ACHN (cell line): ENCODE measurements at regions not wholly inside any gene's neighbourhood (a gene's known extent, or its start where the extent isn't known, plus 50 kb on each side); places are given as distances from the start of the nearest gene placed in this dataset.

Experiments used
- DNase-seq: peaks from one replicate; pipeline ENCODE4 v3.0.0-alpha.2; 2015
- in situ Hi-C: cut with HindIII; loops from 2 replicates; pipeline ENCODE4 v1.10.0; 2017; ENCODE audit warnings: low sequenced_read_pairs, low pct_ligation_motif_present, low pct_unique_long_range_greater_than_20kb

DNA sequence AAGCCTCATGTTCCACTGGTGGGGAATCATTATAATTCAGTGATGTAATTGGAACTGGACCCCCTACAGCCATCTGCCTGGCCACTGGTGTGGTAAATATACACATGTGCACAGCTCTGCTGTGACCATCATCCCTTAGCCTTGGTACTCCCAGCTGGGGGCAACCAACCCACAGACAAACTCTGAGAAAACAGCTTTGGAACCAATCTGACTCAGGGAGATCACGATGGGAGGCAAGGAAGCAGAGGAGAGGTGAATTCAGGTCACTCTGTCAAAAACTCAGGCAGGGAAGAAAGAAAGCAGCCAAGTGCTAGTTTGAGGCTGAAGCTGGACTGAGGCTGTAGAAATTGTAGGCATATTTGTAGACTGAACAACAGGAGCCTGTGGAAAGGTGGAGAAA is 197.8 kb upstream of the GALNT2 start:
- no peak for DNase-seq
- in situ Hi-C loops: no loop called here

DNA sequence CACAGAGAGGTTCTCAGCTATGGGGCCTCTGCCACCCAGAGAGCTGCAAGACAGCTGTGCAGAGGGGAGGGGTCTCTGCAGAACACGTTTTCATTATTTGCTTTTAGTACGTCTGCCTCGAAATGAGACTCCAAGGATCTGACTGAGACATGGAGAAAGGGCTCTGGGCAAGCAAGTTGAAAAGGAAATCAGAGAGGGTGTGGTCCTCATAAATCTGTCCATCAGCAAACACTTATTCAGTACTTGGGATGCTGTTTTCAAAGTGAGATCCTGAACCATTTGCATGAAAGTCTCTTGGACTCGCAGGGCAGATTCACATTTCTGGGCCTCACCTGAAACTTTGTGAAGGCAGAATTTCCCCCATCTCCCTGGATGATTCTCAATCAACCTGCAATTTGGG is 197.4 kb upstream of the GALNT2 start:
- in situ Hi-C loops: no loop called here
- no peak for DNase-seq

DNA sequence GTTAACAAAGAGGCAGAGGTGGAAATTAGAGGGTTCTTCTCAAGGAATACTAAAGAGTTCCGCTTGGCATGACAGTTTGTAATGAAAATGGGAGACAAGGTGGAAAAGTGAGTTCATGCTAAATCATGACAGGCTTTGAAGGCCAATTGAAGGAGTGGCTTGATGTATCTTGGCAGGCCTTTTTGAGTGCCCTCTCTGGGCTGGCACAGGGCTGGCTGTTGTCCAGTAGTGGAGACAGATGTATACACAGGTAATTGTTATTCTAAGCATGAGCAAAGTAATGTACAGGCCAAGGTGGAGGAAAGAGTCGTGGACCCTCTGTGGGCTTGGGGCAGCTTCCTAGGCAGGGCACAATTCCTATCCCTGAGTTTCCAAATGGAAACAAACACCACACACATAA is 196.7 kb upstream of the GALNT2 start:
- in situ Hi-C loops: no loop called here
- DNase-seq: no peak

DNA sequence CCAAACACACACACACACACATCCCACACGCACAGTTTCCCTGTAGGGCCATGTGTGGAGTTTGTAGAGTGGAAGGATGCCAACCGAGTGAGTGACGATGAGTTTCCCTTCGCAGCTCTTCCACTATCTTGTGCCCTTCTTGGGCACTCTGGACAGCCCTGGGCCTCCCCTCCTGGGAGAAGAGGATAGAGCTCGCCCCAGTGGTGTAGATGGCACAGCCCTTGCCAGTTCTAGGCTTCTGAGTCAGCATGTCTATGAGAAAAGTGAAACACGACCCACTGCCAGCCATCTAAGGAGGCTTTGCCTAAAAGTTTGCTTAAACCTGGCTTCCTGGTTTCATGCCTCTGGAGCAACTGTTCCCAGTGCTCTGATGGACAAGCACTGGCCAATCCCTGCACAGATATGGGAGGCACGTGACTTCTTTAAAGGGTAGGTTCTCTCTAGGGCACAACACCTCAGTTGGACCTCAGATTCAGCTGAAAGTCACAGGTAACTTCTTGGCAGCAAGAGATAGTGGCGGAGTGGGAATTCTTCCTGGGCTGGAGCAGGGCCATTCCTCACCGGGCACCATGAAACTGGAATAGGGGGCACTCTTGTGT is 195.9 kb upstream of the GALNT2 start:
- DNase-seq: no peak
- in situ Hi-C loops: no loop called here

DNA sequence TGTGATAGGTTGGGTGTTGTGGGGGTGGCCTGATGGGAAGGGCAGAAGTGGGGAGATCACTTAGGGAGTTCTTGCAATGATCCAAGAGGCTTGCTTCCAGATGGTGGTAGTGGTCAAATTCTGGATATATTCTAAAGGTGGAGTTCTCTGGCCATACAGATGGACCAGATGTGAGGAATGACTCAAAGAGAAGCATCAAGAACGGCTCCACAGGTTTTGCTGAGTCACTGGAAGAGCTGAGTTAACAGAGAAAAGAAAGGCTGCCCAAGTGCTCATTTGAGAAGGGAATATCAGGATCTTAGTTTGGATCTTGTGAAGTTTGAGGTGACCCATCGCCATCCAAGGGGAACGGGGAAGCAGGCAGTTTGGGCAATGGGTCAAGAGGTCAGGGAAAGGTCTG is 192.9 kb upstream of the GALNT2 start:
- in situ Hi-C loops: no loop called here
- no peak for DNase-seq

DNA sequence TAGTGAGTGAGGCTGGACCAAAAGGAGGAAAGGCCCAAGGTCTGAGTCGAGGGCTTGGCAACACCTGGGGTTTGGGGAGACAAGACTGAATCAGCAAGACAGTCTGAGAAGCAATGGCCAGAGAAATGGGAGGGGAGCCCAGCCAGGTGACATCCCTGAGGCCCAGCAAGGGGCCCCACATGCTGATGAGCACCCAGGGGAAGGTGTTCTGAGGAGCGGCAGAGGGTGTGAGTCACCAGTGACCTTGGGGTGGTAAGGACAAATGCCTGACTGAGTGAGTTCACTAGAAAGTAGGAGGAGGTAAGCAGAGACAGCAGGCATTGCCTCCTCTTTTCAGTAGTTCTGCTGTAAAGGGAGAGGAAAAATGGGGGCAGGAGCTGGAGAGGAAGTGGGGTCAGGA is 192.4 kb upstream of the GALNT2 start:
- in situ Hi-C loops: no loop called here
- no peak for DNase-seq

DNA sequence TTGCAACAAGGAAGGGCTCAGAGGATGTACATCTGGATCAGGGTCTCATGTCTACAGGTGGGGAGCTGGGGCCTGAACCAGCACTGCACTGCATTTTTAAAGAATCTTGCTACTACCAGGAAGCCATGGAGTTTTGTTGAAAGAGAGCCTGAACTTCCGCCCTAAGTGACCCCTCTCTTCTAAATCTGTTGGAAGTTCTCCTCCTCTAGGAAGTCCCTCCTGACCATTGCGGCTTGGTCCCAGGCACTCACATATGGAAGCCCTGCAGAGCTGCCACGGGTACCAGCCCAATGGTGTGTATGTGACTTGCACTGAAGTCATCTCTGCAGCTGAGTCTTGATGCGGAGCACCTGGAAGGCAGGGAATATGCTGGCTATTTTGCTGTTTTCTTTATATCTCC is 192.0 kb upstream of the GALNT2 start:
- in situ Hi-C loops: no loop called here
- DNase-seq: no peak

DNA sequence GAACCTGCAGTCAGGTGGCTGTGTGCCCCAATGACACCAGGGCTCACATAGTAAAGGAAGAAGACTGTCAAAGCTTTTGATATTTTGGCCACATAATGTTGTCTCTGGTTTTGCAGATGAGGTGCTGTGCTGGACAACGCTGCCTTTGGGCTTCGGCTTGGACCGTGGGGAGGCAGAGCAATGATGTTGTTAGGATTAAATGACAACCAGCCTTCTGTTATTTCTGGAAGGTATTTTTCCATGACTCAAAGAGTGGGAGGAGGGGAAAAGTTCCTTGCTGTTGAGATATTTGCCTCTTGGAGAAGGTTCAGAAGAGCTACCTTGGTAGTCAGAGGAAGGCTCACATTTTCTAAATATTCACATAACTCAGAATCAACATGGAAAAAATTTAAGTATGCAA is 187.3 kb upstream of the GALNT2 start:
- in situ Hi-C loops: no loop called here
- no peak for DNase-seq

DNA sequence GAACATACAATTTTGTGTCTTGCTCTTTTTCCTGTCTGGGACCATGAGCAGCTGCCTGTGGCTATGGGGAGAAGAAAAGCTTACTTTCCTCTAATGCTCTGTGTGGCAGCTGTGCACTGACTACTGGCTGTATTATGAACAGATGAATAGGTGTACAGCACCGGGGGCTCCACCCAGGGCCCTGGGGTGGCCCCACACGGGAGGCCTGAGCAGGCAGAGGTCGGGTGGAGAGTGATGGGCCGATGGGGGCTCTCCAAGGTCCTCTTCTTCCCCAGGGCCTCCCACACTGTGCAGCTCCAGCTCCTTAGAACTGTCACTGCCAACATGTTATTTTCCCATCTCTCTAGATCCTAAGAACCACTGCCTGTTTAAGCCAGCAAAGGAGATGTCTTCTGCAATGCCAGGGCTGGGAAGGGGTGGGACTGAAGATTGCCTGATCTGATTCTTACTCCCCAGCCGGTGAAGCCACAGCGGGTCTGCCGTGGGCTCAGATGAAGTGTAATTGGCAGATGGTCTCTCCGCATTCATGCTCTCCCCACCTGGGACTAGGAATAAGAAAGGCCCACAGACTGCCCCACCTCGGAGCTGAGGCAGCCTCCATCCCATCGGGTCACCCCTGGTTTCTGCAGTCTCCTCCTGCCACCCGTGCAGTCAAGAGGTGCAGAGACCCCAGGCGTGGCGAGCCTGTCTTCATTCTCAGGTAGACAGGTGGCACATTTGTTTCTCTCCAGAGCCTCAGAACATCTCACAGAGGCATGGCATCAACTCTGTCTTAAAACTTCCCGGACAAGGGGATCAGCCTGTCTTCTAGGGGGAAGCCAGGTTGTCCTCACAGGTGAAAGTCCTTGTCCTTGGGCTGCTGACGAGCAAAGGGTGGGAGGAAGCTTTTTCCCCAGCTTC is 186.5 kb upstream of the GALNT2 start:
- DNase-seq: no peak
- in situ Hi-C loops: no loop called here

DNA sequence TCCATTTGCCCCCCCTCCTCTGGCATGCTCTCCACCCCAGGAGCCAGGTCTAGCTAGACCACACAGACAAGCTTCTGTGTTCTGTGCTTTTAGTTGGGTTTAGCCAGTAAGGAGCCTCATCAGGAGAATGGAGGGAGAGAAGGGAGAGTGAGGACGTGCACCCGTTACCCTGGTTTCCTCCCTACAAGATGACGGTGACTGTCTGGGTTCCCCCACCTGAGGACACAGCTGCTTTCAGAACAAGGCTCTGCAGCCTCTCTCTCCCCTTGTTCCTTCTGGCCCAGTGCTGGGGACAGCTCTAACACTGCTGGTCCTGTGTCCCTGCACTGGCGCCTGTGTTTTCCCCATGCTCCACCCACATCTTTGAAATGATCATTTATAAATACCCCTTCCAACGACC is 184.4 kb upstream of the GALNT2 start:
- in situ Hi-C loops: no loop called here
- no peak for DNase-seq

DNA sequence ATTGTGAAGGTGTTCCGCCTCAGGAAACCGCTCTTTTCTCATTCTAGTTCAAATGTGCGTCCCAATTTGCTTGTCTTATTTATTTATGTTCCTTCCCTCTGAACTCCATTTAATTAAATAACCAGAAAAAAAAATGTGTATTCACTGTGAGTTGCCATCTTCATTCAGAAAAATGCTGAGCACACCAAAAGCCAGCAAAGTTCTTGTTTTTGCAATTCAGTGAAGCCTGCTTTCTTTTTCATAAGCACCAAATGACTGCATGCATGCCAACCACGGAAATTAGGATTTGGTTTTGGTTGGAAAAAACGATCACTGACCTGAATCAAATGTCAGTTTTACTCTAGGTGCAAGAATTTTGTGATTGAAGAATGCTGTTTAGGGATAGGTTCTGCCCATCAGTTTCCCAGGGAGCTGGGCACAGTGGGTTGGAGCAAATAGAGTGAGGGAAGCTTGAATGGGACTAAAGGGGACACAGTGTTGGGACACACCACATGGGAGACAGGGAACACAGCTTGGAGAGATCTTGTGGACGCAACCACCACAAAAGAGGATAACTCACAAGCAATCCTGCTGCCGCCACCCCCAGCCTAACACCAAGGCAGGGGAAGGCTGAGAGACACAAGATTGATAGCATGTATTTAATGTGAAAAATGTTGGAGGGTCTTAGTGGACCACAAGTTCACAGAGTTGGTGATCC is 183.4 kb upstream of the GALNT2 start:
- in situ Hi-C loops: no loop called here
- no peak for DNase-seq

DNA sequence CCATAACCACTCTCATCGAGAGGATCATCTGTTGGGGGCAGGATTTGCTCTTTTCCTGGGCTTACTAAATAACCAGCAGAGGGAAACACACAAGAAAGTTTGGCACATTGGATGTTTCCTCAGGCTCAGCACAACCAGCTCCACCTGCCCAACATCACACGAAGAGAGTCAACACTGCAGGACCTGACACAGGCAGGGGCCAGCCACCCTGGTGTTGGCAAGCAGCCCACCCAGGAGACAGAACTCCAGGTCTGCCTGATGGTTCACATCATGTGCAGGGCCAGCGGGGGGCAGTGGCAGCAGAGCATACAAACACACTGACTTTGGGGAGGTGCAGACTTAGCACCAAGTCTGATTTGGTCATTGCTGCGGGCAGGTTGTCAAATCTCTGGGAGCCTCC is 182.3 kb upstream of the GALNT2 start:
- in situ Hi-C loops: no loop called here
- DNase-seq: no peak

DNA sequence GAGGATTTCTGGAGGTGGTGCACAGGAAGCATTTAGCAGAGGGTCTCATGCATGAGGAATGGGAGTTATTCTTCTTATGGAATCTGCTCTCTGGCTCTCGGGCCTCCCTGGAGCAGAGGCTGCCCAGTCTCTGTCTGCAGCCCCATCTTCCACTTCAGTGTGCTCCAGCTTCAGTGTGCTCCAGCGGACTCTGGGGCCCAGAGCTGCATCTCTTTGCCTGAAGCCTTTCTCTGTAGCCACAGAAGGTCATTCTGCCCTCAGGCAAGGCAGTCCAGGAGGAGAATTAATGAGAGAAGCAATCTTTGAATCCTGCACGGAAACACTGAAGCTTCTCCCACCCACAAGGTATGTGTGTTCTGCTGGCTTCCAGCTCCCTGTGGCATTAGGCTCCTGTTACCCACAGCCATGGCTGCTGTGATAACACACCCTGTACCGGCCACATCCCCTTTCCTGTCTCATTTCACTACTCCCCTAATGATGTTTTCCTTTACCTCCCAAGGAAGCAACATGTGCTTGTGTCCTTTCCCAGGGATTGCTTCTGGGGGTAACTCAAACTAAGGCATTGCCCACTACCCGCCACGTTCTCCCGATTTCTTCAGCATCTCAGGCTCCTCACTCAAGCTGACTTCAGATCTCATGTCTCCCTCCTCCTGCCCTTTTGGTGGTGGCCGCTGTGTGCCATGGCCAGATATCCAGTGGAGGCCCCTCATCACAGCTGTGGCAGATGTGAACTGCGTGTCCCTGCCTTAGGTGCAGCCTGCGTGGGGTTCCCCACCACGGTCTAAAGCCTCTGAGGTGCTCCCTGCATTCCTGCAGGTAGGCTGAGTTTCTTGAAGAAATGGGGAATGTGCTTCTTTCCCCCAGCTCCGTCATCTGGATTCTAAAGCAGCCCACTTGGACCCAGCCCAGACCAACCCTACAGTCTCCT is 181.2 kb upstream of the GALNT2 start:
- no peak for DNase-seq
- in situ Hi-C loops: no loop called here

DNA sequence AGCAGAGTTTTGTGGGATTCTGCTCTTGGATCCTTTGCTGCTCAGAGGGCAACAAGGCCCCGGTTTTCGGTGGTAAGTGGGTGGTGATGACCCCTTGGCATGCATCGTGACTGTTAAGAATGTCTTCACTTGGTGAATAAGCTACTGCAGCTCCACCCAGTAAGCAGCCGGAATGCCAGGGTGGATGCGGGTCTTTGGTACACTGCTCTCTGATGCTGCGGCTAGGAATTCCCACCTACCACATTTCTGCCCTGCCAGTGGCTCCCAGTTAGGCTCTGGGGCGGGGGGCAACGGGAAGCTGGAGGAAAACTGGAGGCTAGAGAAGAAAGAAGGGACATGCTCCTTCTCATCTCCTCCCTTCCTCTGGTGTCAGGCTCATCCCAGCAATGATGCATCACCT is 180.4 kb upstream of the GALNT2 start:
- in situ Hi-C loops: no loop called here
- DNase-seq: no peak

DNA sequence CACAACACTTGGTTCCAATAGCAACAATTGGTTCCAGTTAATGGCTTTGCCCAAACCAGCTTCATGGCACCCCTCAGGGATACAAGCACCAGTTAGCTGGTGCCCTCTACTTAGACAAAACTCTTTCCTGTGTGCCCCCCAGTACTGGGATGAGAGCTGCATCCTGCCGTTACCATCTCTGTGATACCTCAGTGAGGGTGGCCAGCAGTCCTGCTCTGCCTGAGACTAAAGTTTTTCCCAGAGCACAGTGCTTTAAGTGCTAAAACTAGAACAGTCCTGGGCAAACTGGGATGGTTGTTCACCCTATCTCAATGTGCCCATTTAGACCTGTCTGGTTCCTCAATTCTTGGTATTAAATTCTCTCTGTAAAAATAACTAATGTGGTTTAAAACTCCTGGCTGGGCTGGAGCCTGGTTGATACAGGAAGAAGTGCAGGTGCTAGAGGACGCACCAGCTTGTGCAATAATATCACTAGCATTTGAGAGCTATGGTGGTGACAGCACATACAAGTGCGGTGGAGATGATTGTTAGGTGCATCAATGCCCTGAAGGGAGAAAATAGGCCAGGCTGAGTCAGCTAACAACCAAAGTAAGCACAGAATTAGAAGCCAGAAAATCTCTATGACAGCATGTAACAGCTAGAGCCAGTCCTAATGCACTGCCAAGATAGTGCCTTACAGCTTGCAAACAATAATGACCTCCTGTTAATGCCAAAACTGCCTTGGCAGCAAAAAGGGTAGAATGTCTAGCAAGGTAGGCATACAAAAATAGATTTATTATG is 179.8 kb upstream of the GALNT2 start:
- no peak for DNase-seq
- in situ Hi-C loops: no loop called here

DNA sequence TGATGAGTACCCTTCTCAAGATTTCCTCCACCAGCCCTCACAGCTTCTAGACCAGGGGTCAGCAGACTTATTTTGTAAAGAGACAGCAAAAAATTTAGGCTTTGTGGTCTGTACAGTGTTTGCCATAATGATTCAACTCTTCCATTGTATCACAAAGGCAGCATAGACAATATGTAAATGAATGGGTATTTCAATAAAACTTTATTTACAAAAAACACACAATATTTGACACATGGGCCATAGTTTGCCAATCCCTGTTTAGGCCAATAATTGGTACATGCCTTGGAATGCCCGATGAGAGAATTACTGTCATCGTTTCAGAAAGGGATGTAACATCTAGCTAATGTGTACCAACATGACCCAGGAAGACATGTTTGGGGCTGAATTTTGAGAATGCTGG is 178.9 kb upstream of the GALNT2 start:
- DNase-seq: no peak
- in situ Hi-C loops: no loop called here

DNA sequence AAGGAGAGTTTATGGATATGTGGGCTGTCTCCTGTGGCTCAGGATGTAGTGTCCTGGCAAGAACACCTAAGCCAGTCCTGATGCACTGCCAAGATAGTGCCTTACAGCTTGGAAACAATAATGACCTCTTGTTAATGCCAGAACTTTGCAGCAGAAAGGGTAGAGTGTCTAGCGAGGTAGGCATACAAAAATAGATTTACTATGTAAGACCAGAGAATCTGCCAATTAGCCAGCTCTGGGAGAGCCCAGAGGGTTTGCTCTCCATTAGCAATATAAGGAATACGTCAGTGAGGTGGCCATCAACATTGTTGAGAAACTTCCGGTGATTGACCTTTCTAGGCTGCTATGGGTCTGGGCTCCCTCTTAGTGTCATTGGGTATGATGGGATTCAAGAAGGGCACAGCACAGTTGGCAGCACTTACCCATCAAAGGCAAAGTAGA is 178.5 kb upstream of the GALNT2 start:
- in situ Hi-C loops: no loop called here
- no peak for DNase-seq

DNA sequence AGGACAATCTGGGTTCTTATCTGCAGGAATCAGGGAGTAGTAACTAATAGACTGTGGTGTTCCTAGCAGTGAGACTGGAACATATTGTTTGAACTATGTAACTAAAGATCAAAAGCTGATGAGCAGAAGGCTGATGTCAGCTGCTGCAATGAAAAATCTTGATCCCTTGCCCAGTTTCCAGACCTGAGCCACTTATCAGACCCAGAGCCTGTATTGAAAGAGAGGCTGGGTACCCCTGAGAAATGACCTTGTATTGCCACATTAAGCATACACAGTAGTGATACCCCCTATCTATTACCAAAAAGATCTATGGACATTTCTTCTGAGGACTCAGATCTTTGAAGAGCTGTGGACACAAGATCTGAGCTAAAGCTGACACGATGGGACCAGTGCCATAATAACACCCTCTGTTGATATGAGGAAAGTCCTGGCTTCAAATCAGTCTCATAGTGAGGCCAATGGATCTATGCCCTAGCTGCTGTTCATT is 178.0 kb upstream of the GALNT2 start:
- no peak for DNase-seq

More for the DNA sequence above, 178.0 kb upstream of the GALNT2 start:
- in situ Hi-C loops: no loop called here
